HG03159 (cell line): ENCODE measurements at regions not wholly inside any gene's neighbourhood (a gene's known extent, or its start where the extent isn't known, plus 50 kb on each side); places are given as distances from the start of the nearest gene placed in this dataset.

Experiments
- ATAC-seq: cut with Tn5 transposase; IDR thresholded peaks from one replicate; pipeline ENCODE4 v1.9.1; 2021; ENCODE audit warnings: mild to moderate bottlenecking, moderate library complexity; ENCODE audit not compliant: unreplicated experiment

DNA sequence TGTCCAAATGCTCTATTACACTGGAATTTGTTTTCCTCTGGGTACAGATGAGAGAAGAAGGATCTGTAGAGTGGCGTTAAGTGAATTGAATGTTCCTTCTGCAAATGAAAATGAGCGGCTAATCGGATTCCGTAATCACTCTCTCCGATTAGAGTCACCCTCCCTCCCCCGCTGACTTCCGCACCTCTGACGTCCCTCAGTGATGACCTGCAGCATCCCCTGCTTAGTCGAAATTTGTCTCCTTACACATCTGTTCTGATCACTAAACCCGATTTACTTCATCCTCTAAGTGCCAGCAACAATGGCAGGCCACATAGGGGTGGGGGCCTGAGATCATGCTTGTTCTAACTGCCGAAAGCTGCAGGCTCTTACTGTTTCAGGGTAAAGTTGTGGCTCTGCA is 378.7 kb downstream of the SEC16B start:
- no peak for ATAC-seq

DNA sequence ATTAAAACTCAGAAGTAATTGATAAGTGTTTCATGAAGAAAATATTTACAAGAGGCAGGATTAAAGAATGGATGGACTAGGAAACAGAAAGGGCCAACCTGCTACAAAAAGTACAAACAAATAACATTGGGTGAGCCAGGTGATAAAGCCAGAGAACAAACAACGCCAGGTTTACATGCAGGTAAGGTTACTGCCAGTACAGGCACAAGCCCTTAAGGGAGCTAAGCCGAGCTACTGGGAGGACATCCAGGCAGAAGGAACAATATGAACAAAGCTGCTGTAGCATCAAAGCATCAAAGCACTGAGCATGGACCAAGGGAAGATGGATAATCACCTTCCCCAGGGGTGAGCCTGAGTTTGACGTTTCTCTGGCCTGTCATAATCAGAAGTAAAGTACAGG is 380.7 kb downstream of the SEC16B start:
- ATAC-seq: no peak

DNA sequence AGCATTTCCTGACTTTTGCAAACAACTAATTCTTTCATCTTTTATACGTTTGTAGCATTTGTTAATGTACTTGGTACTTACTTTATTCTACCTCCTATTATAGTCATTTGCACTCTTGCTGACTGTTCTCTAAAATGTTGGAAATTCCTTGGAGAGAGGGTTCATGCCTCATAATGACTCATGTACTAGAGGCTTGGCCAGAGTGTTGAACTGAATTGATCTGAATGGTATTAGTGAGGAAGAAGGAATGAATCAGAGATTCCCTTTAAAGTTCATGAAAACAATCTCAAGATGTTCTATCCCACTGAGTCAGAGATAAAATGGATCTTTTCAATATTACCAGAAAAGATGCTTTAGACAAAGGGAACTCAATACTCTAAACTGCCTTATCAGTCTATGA is 383.4 kb downstream of the SEC16B start:
- ATAC-seq: no peak

DNA sequence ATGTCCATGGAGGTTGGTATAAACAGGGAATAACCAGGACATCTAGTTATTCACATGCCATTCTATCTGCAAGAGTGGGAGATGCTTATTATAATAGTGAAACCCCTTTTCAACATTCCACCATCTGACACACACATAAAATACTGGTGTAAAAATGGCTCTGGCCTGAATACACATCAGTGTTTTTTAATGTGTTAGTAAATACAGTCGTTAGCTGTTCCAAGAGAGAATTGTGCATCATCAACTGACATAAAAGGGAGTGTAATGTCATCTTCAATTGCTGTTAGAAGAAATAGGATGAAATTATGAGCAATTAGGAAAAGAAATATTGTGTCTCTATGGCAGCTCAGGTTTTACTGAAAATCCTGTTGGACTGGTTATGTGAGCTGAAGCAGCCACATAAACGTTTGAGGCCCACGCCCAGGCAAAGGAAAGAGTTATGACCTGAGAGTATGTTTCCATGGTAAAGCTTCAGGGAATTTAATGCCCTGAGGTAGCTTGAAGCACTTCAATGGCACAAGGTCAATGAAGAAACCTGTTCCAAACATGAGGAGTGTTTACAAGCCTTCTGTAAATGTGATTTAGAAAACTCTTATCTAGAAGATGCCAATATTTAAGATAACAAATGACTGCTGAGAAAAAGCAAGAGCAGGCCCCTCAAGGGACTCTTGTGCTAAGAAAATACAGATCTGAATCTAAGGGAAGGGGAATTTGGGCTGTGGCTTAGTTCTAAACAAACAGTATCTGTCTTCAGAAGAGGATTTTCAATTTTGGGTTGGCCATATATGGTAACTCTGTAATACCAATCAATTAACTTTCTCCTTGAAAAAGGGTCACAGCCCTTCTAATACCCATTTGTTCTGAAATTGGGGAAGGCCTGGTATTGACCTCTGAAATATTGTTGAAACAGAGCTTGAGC is 384.3 kb downstream of the SEC16B start:
- no peak for ATAC-seq

DNA sequence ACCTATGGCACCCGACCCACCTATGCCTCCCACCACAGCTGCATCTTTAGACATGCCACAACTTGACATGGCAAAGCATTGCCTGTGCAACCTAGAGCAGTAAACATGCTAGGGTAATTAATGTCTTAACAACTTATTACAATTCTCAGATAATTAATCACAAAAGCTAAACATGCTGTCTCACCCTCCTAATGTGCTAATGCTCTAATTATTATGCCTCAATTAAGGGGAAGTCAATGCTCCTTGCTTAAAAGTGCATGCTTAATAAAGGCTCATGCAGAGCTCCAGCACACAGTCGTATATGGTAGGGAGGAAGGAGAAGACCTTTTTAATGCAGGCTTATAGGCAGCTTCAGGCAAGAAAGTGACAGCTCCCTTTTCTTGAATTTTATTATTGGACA is 396.0 kb downstream of the SEC16B start:
- ATAC-seq: no peak

DNA sequence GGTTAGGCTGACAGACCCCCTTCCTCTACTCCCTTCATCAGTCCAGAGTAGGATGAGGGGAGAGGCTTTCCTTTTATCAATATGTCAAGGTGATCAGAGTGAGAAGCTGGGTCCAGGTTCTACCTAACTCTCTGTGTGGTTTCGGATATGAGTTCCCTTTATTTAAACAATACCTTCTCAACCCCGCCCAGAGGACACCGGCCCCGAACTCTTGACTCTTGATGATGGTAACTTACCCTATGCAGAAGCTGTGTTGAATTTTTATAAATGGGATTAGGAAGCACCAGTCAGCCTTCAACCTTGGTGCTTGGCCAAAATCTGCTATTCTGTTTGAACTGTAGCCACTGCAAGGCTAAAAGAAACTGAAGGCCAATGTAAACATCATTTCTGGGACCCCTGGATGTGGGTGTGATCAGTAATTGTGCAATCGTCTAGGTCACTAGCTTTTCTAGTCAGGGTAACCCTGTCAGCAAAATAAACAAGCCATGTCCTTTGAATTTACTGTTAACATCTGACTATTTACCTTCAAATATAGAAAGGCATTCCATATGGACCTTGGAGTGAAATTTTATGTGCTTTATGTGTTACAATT is 398.3 kb downstream of the SEC16B start:
- no peak for ATAC-seq

DNA sequence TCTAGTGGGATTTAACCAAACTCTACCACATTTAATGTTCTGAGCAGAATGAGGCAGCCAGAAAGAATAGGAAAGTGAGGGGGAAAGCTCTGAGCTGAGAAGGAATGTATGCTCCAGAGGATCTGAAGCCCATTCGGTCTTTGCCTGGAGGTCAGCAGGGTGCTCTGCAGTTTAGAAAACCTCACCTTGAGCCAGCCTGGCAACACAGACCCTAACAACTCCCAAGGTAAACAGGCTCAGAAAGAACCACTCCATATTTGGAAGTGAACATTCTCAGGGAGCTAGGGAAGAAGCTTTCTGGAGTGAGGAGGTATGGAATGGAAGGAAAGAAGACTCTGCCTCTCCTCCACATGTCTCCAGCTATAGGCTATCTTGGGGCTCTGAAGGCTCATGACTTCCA is 398.8 kb downstream of the SEC16B start:
- no peak for ATAC-seq

DNA sequence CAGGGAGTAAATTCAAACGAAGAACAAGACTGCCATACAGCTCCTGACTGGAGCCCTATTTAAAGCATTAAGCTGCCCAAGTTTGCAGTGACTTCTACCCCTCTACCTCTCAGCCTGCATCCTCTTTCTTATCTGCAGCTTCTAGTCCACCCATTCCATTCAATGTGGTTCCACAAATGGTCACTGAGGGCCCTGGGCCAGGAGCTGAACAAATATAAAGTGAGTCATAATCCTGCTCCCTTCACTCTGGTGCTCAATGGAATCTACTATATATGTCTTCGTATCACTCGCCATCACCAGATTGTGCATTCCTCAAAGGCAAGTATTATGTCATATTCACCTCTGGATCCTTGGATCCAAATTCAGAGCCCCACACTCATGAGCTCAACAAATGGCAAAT is 398.7 kb downstream of the BRINP2 start:
- no peak for ATAC-seq

DNA sequence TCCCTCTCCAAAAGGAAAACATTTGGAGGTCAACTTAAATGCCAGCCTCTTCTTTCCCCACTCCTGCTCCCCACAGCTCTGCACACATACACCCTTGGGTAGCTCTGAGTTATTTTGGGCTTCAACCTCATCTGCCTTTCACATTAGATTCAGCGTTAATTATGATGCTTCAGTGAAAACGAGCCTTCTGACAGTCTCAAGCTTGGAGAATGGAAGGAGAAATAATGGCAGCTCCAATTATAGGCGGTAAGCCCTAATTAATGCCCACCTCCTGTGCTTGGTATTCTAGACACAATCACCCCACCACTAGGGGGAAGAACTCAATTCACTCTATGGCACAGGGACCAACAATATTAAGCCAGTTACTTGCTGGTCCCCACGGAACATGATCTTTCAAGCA is 397.9 kb downstream of the BRINP2 start:
- ATAC-seq: no peak

DNA sequence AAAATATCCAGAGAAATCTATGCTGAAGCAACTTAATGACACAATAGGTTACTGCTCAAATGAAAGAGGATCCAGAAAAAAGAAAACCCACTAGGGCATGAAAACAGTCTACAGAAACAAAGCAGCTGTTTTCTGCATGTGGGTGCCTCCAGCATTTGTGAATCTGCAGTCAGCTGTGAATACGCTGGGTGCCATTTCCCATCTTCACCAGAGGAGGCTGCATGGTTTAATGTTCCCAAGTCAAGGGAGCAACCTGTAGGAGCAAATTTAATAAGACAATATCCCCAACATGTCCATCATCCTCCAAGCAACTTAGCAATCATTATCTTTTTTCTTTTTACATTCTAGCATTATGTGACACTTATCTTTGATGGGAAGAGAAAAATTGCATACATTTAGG is 396.6 kb downstream of the BRINP2 start:
- ATAC-seq: no peak

DNA sequence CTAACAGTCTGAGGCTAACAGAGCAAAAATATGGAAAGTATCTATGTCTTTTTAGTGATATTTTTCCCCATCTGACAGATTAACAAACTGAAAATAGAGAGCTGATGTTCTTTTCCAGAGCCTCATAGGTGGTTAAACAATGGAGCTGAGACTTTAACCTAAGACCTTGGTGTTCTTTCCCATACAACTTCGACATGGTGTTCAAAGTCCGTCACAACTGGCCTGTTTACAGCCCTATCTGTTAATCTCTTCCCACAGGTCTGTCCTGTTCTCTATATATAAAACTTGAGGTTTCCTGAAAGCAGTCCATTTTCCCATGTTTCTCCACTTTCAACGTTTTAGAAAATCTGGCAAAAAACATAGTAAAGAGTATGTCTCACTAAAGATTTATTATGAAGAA is 395.7 kb downstream of the BRINP2 start:
- no peak for ATAC-seq

DNA sequence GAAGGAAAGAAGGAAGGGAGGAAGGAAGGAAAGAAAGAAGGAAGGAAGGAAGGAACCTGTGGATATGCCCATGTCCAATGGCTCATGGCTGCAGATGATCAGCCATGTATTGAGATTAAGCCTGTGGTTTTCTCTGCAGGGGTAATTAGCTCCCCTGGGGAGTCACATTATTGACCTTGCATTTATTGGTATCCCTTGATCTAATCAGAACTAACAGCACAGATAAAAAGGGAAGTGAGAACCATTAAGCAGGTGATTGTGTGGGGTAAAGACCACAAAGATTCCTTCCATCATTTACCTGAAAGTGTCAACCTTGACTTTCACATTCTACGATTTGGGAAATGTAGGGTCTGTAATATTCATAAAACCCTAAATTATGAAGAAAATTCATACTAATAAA is 390.7 kb downstream of the BRINP2 start:
- no peak for ATAC-seq

DNA sequence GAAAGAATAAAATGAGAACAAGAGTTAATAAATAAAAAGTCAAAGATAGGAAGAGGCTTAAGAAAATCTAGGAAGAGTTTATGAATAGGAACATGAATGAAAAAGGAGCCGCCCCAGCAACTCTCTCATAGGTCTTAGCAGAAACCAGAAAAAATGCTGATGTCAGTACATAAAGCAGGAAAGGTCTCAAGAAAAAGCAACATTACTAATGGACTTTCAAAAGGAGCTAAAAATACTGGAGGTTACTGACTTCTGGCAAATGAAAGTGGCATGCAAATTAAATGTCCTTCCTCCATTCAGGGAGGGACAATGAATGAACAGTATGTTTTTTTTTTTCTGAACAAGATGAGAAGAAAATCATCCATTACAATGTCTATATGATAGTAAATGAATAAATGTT is 387.6 kb downstream of the BRINP2 start:
- no peak for ATAC-seq

DNA sequence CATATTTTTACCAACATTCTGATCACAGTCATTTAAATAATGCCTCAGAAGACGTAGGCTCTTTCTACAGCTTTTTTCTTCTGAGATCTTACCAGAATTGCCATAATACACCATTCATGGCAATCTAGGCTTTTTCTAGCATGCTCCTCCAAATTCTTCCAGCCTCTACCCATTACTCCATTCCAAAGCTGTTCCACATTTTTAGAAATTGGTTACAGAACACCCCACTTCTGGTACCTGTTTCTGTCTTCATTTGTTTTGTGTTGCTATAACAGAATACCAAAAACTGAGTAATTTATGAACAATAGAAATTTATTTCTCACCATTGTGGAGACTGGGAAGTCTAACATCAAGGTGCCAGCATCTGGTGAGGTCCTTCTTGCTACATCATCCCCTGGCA is 385.4 kb downstream of the BRINP2 start:
- ATAC-seq: no peak

DNA sequence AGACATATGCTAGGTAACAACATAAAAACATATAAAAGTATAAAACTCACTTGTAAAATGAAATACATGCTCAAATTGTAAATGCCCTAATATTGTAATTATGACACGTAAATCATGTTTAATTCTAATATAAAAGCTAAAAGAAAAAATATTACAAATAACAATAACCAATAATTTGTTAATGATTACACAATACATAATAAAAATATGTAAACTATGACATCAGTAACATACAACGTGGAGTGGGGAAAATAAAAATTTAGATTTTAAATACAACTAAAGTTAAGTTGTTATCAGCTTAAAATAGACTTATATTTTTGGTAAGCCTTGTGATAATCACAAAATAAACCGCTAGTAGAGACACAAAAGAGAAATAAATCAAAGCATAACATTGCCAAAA is 376.4 kb downstream of the BRINP2 start:
- ATAC-seq: no peak

DNA sequence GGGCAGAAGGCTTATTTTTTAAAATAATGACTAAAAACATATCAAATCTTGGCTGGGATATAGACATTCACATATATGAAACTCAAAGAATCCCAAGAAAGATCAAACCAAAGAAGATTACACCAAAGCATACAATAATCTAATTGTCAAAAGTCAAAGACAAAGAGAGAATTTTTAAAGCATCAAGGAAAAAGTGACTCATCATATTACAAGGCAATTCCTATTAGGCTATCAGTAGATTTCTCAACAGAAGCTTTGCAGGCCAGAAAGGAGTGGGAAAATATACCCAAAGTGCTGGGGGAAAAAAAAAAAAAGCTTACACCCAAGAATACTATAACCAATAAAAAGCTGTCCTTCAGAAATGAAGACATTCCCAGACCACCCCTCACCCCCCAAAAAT is 375.6 kb downstream of the BRINP2 start:
- ATAC-seq: no peak

DNA sequence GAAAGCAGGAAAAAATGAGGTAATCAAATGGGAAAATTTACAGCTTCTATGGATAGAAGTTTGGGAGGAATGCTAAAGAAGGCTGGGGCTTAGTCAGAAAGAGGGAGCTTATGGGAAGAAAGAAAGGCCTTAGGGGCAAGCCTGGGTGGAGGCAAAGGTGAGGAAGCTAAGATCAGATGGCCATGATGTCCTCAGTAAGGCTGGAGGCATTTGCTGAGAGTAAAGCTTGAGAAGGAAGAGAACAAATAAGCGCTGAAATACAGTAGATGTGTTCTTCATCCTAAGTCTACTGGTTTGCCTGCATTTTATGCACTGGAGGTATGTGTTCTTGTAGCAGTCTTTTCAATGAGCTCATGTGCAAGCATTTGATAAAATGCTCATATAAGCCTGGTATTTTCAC is 355.4 kb downstream of the BRINP2 start:
- no peak for ATAC-seq

DNA sequence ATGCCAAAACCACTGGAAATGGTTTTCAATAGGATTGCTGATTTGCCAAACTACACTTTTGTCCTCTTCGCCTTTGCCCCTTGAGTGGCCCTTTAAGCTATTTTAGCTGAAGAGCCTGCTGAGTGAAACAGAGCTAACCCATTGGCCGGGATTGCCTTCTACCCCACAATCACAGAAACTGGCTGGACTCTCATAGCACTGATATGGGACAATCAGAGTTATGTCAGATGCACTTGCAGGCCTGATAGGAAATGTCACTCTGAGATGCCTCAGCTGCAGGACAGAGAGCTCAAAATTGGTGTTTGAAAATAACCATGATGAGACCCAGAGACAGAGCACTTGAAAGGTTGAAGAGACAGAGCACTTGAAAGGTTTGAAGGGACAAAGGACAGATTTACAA is 354.4 kb downstream of the BRINP2 start:
- no peak for ATAC-seq

DNA sequence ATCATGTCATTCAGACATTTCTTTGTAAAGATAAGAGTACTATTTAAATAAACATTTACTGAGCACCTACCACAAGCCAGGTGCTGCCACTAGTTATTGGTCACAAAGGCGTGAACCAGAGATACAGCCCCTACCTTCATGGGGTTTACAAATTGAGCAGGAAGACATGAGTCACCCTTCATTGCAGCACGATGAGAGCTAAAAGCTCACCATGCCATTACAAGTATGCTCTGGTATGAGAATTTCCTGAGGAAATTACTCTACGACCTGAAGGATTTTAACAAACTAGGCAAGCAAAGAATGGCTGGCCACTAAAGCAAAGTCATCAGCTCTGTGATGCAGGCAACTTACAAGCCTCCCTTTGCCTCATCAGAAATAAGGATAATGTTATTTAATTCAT is 346.8 kb downstream of the BRINP2 start:
- no peak for ATAC-seq

DNA sequence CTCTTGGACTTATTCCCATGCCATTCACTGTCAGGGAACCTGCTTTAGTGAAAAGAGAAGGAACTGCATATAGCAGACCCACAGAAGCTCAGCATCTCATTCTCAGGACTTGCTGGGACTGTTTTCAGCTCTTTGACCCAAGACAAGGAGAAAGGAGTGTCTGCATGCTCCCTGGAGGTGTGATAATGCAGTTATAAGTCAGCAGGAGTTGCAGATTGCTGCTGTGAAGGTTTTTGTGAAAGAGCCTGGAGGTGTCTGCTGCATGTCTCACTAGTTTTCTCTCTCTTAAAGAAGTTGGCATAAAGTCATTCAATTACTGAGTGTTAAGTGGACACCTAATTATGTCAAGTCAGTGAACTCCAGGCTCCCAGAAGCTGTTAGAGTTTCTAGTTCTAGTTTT is 343.4 kb downstream of the BRINP2 start:
- ATAC-seq: no peak

DNA sequence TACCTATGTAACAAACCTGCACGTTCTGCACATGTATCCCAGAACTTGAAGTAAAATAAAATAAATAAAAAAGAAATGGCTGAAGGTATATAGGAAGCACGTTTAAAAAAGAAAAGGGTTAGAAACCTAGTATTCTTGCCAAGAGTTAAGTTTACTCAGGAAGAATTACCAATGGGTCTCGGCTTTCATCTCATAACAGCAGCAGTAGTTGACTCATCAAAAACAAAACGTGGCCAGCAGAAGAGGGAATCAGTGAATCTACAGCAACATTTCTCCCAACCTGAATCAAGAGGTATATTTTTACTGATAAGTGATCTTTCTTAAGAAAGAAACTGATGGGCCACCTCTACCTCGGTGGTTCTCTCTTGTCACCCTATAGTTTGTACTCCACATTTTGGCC is 340.3 kb downstream of the BRINP2 start:
- no peak for ATAC-seq

DNA sequence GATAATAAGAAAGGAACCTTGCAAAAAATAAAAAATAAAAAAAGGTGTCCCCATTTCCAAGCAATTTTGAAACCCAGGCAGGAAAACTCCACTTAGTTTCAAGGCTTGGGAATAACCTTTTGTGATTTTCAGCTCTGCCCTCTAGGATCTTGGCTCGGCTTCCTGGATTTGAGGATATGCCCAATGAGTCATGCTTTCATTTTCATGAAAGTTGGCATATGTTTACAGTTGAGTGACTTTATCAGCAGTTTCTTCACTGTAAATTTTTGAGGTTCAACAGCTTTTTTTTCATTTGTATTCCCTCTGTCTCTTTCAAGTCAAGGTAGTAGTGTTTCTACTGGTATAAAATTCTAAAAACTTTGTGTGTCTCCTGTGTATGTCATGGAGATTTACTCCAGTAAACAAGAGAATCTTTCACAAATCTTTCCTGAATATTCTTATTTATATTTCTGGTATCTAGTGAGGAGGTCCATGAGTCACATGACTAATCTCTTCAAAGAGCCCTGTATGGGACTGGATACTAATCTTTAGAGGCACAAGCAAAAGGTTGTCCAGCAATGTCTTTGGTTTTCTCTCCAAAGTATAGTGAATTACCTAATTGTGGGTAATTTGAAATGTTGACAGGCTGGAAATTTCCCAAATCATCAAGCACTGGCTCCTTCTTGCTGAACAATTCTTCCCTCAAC is 335.3 kb downstream of the BRINP2 start:
- no peak for ATAC-seq
